Neural progenitor cell (in vitro differentiated cells): ENCODE measurements at regions not wholly inside any gene's neighbourhood (a gene's known extent, or its start where the extent isn't known, plus 50 kb on each side); places are given as distances from the start of the nearest gene placed in this dataset.

Source experiments
- DNase-seq: peaks from one replicate; pipeline ENCODE4 v3.0.0-alpha.2; 2016; ENCODE audit warnings: low spot score
- H2AFZ ChIP-seq: fragments of 200-600 bp; sonication (generic); replicated peaks from 2 replicates; pipeline ENCODE4 v1.6.1; 2016; ENCODE audit warnings: antibody characterized with exemption
- H3F3A ChIP-seq: fragments of 200-600 bp; sonication (generic); 2 replicates; pipeline ENCODE4 v1.6.1; 2016; ENCODE audit warnings: antibody characterized with exemption, low read depth
- H3K27ac ChIP-seq: fragments of 200-600 bp; sonication (generic); 2 replicates; pipeline ENCODE4 v1.5.1; 2016; ENCODE audit warnings: mild to moderate bottlenecking
- H3K27me3 ChIP-seq: fragments of 200-600 bp; sonication (generic); 2 replicates; pipeline ENCODE4 v1.6.1; 2016; ENCODE audit warnings: mild to moderate bottlenecking, moderate library complexity
- H3K36me3 ChIP-seq: fragments of 200-600 bp; sonication (generic); 2 replicates; pipeline ENCODE4 v1.5.1; 2016
- H3K4me1 ChIP-seq: fragments of 200-600 bp; sonication (generic); 2 replicates; pipeline ENCODE4 v1.6.1; 2016; ENCODE audit warnings: mixed run types
- H3K4me2 ChIP-seq: fragments of 200-600 bp; sonication (generic); 2 replicates; pipeline ENCODE4 v1.6.1; 2016
- H3K4me3 ChIP-seq: fragments of 200-600 bp; sonication (generic); 2 replicates; pipeline ENCODE4 v1.5.1; 2016
- H3K79me2 ChIP-seq: fragments of 200-600 bp; sonication (generic); 2 replicates; pipeline ENCODE4 v1.6.1; 2016; ENCODE audit warnings: low read depth
- H3K9ac ChIP-seq: fragments of 200-600 bp; sonication (generic); 2 replicates; pipeline ENCODE4 v1.6.1; 2016
- H3K9me3 ChIP-seq: fragments of 200-600 bp; sonication (generic); 2 replicates; pipeline ENCODE4 v1.5.1; 2016; ENCODE audit warnings: low read depth
- H4K20me1 ChIP-seq: fragments of 200-600 bp; sonication (generic); 2 replicates; pipeline ENCODE4 v1.6.1; 2016; ENCODE audit warnings: low read depth
- H3K27ac Mint-ChIP-seq: 3 replicates; pipeline ENCODE4 v1.8.0; 2021; ENCODE audit warnings: mixed read lengths
- H3K27me3 Mint-ChIP-seq: 2 replicates; pipeline ENCODE4 v1.8.0; 2022; ENCODE audit warnings: low read depth, mild to moderate bottlenecking, inconsistent platforms, moderate library complexity, mixed read lengths; ENCODE audit not compliant: insufficient read depth
- H3K36me3 Mint-ChIP-seq: 3 replicates; pipeline ENCODE4 v1.8.0; 2021; ENCODE audit warnings: mixed read lengths
- H3K4me1 Mint-ChIP-seq: 3 replicates; pipeline ENCODE4 v1.8.0; 2021; ENCODE audit warnings: mixed read lengths
- H3K4me3 Mint-ChIP-seq: 3 replicates; pipeline ENCODE4 v1.8.0; 2021; ENCODE audit warnings: mild to moderate bottlenecking, moderate library complexity, mixed read lengths
- H3K9me3 Mint-ChIP-seq: 3 replicates; pipeline ENCODE4 v1.8.0; 2020; ENCODE audit warnings: mixed read lengths
- EZH2 ChIP-seq: fragments of 200-600 bp; sonication (generic); IDR thresholded peaks from 2 replicates; pipeline ENCODE4 v1.6.1; 2017; ENCODE audit warnings: antibody characterized with exemption, mild to moderate bottlenecking, moderate library complexity
- EZH2phosphoT487 ChIP-seq: fragments of 200-600 bp; sonication (generic); IDR thresholded peaks from 2 replicates; pipeline ENCODE4 v1.6.1; 2017; ENCODE audit warnings: antibody characterized with exemption
- TF ChIP-seq, protein P1 (sequence below): fragments of 200-600 bp; sonication (generic); IDR thresholded peaks from 2 replicates; pipeline ENCODE4 v1.5.1; 2017; ENCODE audit warnings: antibody characterized with exemption, mild to moderate bottlenecking

- Histone ChIP-seq H3K9me3 (no peaks in the 10 kb centered on the region), H3K27ac (no peak overlapping the region), H3K36me3 (no peaks in the 10 kb centered on the region), H3K79me2 (no peaks in the 10 kb centered on the region), H2AFZ (no peak overlapping the region), H3K4me2 (no peak overlapping the region), H3K4me3 (no peak overlapping the region), H3F3A (no peaks in the 10 kb centered on the region), H4K20me1 (no peaks in the 10 kb centered on the region), H3K4me1 (no peaks in the 10 kb centered on the region), H3K9ac (no peak overlapping the region), H3K27me3 (no peaks in the 10 kb centered on the region)
- TF ChIP-seq, protein P1, sequence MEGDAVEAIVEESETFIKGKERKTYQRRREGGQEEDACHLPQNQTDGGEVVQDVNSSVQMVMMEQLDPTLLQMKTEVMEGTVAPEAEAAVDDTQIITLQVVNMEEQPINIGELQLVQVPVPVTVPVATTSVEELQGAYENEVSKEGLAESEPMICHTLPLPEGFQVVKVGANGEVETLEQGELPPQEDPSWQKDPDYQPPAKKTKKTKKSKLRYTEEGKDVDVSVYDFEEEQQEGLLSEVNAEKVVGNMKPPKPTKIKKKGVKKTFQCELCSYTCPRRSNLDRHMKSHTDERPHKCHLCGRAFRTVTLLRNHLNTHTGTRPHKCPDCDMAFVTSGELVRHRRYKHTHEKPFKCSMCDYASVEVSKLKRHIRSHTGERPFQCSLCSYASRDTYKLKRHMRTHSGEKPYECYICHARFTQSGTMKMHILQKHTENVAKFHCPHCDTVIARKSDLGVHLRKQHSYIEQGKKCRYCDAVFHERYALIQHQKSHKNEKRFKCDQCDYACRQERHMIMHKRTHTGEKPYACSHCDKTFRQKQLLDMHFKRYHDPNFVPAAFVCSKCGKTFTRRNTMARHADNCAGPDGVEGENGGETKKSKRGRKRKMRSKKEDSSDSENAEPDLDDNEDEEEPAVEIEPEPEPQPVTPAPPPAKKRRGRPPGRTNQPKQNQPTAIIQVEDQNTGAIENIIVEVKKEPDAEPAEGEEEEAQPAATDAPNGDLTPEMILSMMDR, result no peak
- TF ChIP-seq EZH2phosphoT487 (no peak), EZH2 (no peak)
- Mint-ChIP-seq H3K9me3 (peaks cover 25% of the 10 kb centered on the region), H3K27ac (no peak overlapping the region), H3K27me3 (peaks cover 7% of the 10 kb centered on the region), H3K4me1 (peaks cover 21% of the 10 kb centered on the region), H3K4me3 (no peak overlapping the region), H3K36me3 (peaks cover 5% of the 10 kb centered on the region)
- no peak for DNase-seq
Measured at GRCh38 chr9:129522351-129522750, 98.5 kb downstream of the C9orf50 start.

GRCh38 chr9:129520082-129520481, 100.8 kb downstream of the C9orf50 start:
- H3K27me3 ChIP-seq, result no peaks in the 10 kb centered on the region
- H3K36me3 ChIP-seq, result no peaks in the 10 kb centered on the region
- H3K9me3 ChIP-seq, result no peaks in the 10 kb centered on the region
- no peaks in the 10 kb centered on the region for H3K79me2 ChIP-seq
- TF ChIP-seq EZH2 (no peak), EZH2phosphoT487 (no peak)
- TF ChIP-seq, protein P1, result no peak
- no peak overlapping the region for H3K27ac ChIP-seq
- Mint-ChIP-seq H3K36me3 (peaks cover 4% of the 10 kb centered on the region), H3K27me3 (peaks cover 7% of the 10 kb centered on the region), H3K4me1 (peaks cover 17% of the 10 kb centered on the region), H3K4me3 (no peak overlapping the region), H3K27ac (no peak overlapping the region), H3K9me3 (peaks cover 27% of the 10 kb centered on the region)
- H2AFZ ChIP-seq, result no peak overlapping the region
- H3K4me3 ChIP-seq, result no peak overlapping the region
- H3F3A ChIP-seq, result no peaks in the 10 kb centered on the region
- no peaks in the 10 kb centered on the region for H3K4me1 ChIP-seq
- no peaks in the 10 kb centered on the region for H4K20me1 ChIP-seq
- DNase-seq, result no peak
- no peak overlapping the region for H3K9ac ChIP-seq
- H3K4me2 ChIP-seq, result no peak overlapping the region

DNA sequence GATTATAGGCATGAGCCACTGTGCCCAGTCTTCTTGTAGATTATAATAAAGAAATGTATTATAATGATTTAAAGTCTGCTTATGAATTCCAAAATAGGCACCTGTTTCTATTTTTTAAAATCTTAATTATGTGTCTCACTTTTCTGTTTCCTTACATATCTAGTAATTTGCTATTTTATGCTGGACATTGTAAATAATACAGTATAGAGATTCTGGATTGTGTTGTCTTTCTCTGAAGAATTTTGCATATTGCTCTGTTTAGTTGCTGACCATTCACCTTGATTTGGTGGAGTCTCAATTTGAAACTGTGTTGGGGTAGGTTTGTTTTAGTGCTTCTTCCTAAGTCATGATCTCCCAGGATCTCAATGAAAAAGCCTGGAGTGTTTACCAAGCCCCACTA, 102.8 kb downstream of the C9orf50 start:
- H2AFZ ChIP-seq, result no peak overlapping the region
- no peak overlapping the region for H3K27ac ChIP-seq
- no peak for TF ChIP-seq EZH2phosphoT487
- TF ChIP-seq, protein P1, result no peak
- TF ChIP-seq EZH2, result no peak
- H3F3A ChIP-seq, result no peaks in the 10 kb centered on the region
- no peaks in the 10 kb centered on the region for H3K36me3 ChIP-seq
- H3K9me3 ChIP-seq, result peaks cover 5% of the 10 kb centered on the region
- no peak overlapping the region for H3K4me3 ChIP-seq
- DNase-seq, result no peak
- H3K27ac Mint-ChIP-seq, result no peak overlapping the region
- H4K20me1 ChIP-seq, result no peaks in the 10 kb centered on the region
- H3K4me2 ChIP-seq, result no peak overlapping the region
- no peaks in the 10 kb centered on the region for H3K79me2 ChIP-seq
- H3K9ac ChIP-seq, result no peak overlapping the region
- H3K36me3 Mint-ChIP-seq, result peaks cover 8% of the 10 kb centered on the region
- H3K9me3 Mint-ChIP-seq, result peaks cover 36% of the 10 kb centered on the region
- no peak overlapping the region for H3K4me3 Mint-ChIP-seq
- H3K27me3 ChIP-seq, result no peaks in the 10 kb centered on the region
- H3K4me1 Mint-ChIP-seq, result peaks cover 5% of the 10 kb centered on the region
- no peaks in the 10 kb centered on the region for H3K4me1 ChIP-seq
- H3K27me3 Mint-ChIP-seq, result peaks cover 6% of the 10 kb centered on the region
